IPS DF 4.7 (cell line): ENCODE measurements at regions not wholly inside any gene's neighbourhood (a gene's known extent, or its start where the extent isn't known, plus 50 kb on each side); places are given as distances from the start of the nearest gene placed in this dataset.

ENCODE experiments used
- DNase-seq: peaks from one replicate; pipeline ENCODE4 v3.0.0-alpha.2; 2013; ENCODE audit warnings: low spot score; ENCODE audit errors: extremely low read depth

- no peak for DNase-seq
These were observed 331.1 kb downstream of the BCL11B start for GRCh38 chr14:98940693-98941437.

DNA sequence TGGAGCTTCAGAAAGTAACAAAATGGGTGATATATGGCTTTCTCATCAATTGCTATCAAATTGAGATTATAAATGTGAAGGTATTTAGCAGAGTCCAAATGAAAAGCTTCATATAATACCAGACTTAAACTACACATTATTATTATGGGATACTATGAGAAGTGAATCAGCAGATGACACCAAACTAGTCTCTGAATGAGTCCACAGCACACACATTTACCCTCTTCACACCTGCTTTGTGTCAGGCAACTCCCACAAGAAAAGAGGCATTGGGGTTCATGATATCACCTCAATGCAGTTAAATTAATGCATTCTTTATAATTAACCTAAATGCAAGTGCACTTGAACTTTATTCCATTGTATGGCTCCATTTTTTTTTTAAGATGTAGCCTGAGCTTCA is 330.5 kb downstream of the BCL11B start:
- no peak for DNase-seq

DNA sequence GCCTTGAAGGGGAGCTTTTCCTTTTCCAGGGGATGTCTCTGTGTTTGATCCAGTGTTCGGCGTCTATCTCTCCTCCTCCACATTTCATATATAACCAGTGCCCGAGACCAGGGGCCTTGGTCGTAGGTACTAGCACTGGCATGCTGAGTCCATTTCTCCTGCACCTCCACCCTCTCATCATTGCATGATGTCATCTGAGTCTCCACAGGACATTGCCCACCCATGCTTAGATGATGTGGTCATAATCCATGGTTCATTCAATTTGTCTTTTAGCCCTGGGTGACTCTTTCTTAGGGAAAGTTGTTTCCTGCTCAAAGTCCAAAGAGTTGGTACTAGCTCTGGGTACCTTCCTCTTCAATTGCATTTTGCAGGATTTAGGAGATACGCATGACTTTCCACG is 328.1 kb downstream of the BCL11B start:
- no peak for DNase-seq

DNA sequence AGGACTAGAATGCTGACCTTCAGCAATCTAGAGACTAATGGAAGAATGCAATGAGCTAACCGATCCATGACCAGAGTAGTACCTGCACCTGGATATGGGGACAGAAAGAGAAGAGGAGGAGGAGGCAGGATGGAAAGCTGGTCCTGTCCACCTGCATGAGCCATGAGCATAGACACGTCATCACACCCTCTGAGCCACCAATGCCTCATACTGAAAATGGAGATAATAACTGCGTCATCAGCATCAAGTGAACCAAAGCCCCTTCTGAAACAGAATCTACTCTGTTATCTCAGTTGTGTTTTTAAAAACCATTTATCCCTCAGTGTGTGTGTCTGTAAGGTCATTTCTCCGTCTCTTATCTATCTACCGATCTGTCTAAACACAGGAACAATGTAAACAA is 327.0 kb downstream of the BCL11B start:
- DNase-seq, result no peak

- DNase-seq, result no peak
These were observed 326.1 kb downstream of the BCL11B start for GRCh38 chr14:98945611-98946570.

DNA sequence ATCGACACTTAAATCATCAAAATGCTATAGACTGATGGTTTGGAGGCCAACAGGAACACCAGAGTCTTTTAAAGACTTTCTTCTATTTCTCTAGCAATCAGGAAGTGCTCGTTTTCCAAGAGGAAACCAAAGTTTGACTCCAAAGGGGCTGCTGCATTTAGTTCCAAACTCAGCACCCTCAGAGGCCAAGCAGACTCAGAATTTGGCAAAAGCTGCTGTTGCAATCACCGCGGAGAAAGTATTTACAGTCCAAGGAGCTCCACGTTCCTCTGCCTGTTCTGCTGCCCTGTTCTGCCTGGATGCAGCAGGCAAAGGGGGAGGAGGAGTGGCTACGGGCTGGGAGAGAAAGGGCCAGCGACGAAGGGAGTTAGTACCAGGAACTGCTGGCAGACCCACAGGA is 325.1 kb downstream of the BCL11B start:
- no peak for DNase-seq

DNA sequence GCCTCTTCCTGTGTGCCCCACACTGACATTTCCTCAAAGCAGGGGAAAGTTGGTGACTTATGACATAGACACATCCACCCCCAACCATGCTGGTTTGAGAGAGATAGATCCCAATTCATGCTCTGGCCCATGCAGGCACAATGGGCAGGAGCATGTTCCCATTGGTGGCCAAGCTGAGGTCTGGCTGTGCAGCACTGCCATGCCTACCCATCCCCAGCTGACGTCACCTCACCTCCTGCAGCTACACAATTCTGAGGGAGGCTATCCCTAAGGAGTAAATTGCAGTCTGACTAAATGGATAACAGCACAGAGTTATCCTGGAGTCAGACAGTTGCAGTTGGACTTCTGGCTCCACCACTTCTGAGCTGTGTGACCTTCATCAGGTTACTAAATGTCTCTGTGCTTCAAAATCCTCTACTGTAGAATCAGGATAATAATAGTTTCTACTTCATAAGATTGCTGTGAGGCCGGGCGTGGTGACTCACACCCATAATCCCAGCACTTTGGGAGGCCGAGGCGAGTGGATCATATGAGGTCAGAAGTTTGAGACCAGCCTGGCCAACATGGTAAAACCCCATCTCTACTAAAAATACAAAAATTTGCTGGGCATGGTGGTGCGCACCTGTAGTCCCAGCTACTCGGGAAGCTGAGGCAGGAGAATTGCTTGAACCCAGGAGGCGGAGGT is 323.9 kb downstream of the BCL11B start:
- no peak for DNase-seq

GRCh38 chr14:98949051-98949450 is 322.9 kb downstream of the BCL11B start:
- DNase-seq, result no peak

DNA sequence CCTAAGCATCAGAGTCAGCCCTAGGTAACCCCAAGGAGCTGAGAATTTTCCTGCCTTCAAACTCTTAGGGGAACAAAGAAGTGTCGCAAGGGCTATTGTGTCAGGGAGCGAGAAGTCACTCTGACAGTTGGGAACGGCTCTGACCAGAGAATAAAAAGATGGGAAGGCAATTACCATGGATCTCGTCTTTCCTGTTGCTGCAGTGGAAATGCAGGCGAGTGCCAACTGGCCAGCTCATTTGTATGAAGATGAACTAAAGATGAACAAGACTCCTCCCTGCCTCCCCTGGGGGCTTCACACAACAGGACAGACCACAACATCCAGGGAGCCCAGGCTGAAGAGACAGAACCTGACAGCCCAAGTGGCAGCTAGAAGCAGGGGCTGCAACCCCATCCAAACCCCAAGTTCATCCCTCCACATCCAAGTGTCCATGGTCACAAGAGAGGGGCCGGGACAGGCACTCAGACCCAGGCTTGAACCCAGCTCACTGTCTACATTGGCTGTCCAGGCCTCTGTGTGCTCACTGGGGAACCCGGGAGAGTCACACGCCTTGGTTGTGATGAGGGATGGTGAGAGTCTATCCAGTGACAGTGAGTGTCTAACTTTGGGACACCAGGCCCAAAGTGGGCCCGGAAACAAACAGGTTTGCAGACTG is 322.4 kb downstream of the BCL11B start:
- no peak for DNase-seq

DNA sequence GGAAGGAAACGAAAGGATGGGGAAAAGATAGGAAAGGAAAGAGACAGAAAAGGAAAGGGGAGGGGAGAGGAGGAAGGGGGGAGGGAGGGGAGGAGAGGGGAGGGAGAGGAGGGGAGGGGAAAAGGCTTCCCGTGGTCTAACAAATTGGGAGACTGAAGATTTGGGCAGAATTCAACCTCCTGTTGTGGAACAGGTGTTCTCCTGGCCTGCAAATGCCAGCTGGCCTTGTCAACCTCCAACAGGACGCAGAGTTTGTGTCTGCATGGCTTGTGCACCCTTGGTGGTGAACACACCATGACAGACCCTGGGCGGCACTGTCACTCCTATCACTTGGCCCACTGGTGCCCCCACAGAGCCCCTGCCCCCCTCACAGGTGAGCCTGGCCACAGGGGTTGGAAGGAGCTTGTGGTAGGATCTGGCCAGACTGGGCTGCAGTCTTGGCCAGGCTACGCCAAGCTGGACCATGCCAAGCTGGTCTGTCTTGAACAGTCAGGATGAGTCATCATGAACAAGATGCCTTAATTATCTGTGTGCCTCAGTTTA is 321.6 kb downstream of the BCL11B start:
- DNase-seq, result no peak

DNA sequence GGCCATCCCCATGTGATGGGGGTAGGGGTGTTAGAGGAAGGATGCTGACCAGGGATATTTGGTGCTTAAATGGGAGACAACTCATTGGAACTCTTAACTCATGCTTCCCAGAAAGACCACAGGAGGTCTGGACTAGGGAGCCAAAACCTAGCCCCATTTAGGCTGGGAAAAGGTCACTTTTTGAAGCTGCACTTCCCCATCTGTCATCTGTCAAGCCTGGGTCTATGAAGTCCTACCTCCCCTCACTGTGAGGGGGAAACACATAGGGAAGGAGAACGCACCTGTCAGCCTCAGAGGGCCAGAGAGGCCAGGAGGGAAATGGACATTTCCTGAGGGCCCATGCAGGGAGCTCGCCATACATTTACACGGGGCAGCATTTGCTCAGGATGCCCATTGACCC is 321.0 kb downstream of the BCL11B start:
- DNase-seq, result no peak

GRCh38 chr14:98951521-98952152 is 320.4 kb downstream of the BCL11B start:
- DNase-seq, result no peak

DNA sequence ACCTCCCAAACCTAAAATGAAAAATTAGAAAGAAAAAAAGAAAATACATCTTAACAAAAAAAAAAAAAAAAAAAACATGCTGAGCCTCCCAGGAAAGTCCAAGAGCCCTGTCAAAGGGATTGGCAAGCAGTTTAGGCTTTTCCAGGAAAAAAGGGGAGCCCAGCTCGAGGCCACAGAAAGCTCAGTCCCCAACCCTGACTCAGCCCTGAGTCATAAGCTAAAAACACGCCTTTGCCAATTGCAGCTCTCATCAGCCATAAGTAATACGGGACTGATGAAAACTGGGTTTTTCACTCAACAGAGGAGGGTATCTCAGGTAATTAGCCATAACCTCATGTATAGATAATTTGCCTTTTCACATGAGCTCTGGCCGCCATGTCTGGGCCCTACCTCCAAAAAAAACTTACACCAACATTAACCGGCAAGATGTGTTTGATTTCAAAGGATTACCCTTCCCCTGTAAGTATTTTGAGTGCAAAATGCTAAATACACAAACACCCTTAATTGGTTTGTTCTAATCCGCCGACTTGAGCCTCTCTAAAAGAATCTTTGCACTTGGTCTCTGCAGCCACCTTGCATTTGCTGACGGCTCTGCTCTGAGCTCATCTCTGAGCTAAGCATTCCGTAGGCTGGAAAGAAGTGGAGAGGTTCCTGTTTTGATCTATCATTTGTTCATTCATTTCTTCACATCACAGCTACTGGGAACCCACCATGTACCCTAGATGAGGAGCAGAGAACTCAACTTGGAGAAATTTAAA is 319.2 kb downstream of the BCL11B start:
- DNase-seq, result no peak

DNA sequence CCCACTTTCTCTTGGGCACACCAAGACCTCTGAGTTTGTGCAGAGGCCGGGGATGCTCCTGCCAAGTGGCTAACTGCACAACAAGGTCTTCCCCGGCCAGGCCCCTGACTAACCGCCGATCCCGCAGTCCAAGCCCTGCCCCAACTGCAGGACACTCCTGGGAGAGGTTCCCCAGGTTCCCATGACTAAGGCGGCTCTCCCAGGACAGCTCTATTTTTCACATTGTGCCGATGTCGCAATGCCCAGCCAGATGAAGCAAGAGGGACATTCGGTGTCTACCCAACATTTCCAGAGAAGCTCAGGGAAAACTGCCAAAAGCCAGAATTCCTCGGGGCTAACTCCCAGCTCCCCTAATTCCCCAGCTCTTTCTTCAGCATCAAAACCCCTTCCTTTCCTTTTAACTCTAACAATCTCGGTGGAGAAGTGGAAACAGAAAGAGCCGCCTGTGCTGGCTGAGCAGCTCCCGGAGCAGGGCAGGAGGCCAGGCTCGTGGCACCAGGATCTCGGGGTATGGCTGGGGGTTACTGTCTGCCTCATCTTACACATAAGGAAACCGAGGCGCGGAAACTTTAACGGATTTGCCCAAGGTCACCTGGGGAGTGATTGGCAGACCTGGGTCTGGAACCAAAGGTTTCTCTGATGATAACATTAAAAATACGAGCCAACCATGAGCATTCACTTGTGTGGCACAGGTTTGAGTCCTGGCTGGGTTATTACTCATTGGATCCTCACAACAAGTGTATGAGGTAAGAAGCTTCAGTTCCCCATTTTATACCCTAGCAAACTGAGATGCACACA is 318.2 kb downstream of the BCL11B start:
- no peak for DNase-seq

- no peak for DNase-seq
These were observed 317.5 kb downstream of the BCL11B start for GRCh38 chr14:98954349-98955000.

DNA sequence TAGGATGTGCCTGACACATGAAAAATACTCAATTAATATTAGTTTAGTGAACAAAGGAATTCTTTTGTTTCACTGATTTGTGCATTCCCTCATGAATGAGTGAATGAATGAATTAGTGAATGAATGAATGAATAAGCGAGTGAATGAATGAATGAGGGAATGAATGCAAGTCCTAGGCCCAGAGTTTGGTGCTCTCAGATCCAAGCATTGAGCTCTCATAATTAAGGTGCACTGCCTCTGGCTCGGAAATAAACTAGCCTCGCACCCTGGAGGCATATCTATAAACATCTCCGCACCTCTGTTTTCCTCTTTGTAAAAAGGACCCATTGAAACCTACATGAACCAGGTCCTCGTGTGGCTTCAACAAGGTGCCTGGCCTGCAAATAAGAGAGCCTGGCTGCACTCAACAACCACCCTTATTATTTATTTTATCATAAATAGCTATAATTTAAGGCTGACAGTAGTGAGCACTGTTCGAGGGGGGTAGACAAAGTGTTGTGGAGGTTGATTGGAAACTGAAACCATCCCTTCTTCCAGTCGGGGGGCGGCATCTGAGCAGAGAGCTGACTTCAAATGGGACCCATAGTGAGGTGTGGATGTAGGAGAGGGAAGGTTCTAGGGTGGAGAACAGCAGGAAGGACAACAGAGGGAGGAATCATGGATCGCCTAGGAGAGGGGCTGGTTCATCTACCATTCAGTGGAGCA is 316.8 kb downstream of the BCL11B start:
- DNase-seq, result no peak

GRCh38 chr14:98955741-98956070 is 316.3 kb downstream of the BCL11B start:
- DNase-seq, result no peak

- DNase-seq, result no peak
These were observed 315.8 kb downstream of the BCL11B start for GRCh38 chr14:98956181-98956580.
